ENCODE measurements at regions not wholly inside any gene's neighbourhood (a gene's known extent, or its start where the extent isn't known, plus 50 kb on each side); places are given as distances from the start of the nearest gene placed in this dataset.

DNA sequence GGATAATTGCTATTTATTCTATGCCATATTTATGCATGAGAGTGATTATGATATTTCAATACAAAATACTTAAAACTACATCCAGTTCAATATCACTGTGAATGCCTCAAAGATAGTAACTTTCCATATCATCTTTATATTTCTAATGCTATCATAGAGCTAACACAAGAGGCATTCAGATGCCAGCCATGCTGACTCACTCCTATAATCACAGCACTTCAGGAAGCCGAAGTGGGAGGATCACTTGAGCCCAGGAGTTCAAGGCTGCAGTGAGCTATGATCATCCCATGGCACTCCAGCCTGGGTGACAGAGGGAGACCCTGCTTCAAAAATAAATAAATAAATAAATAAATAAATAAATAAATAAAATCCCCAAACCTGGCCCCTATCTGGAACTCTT, 498.7 kb downstream of the EPHA3 start:
- CTCF ChIA-PET = no interaction called here
- POLR2A ChIA-PET = no interaction called here
- no peaks in the 10 kb centered on the region for H3K27me3 ChIP-seq (ENCODE audit: control insufficient read depth, insufficient read depth, low read length)
- H3K4me3 ChIP-seq (ENCODE audit: low read depth, low read length) = no peak overlapping the region
- no peak for TF ChIP-seq CTCF (IDR thresholded peaks at IDR 0.05; ENCODE audit: low read depth, low read length)
- no peaks in the 10 kb centered on the region for H3K9me3 ChIP-seq (ENCODE audit: control insufficient read depth, insufficient read depth, low read length)
- no peak for DNase-seq (ENCODE audit: low read depth, low spot score)
- H3K27ac ChIP-seq (ENCODE audit: low read depth, low read length) = no peak overlapping the region

- Histone ChIP-seq H3K27ac (ENCODE audit: low read depth, low read length) (no peak overlapping the region), H3K27me3 (ENCODE audit: control insufficient read depth, insufficient read depth, low read length) (no peaks in the 10 kb centered on the region), H3K9me3 (ENCODE audit: control insufficient read depth, insufficient read depth, low read length) (no peaks in the 10 kb centered on the region), H3K4me3 (ENCODE audit: low read depth, low read length) (no peak overlapping the region)
- ChIA-PET CTCF (no interaction called here), POLR2A (no interaction called here)
- DNase-seq (ENCODE audit: low read depth, low spot score) = no peak
- no peak for TF ChIP-seq CTCF (IDR thresholded peaks at IDR 0.05; ENCODE audit: low read depth, low read length)
Observed at GRCh38 chr3:89612027-89612426, 504.6 kb downstream of the EPHA3 start.

DNA sequence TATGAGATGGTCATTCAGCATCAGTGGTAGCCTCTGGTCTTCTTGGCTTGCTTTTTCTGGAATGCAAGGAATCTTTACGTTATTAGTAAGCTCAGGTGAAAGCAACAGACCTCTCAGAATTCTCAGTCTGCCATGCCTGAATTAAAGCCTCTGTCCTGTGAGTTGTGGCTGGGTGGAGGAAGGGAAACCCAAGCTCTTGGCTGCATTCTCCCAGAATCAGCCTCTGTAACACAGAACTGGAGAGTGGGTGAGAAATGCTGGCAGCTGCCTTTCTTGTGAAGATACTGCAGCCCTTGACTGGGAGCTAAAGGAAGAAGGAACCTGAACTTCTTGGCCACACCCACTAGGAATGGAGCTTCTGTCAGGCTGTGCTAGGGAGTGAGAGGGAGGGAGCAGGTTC, 505.8 kb downstream of the EPHA3 start:
- ChIA-PET CTCF (no interaction called here), POLR2A (no interaction called here)
- Histone ChIP-seq H3K27ac (ENCODE audit: low read depth, low read length) (no peak overlapping the region), H3K4me3 (ENCODE audit: low read depth, low read length) (no peak overlapping the region), H3K27me3 (ENCODE audit: control insufficient read depth, insufficient read depth, low read length) (no peaks in the 10 kb centered on the region), H3K9me3 (ENCODE audit: control insufficient read depth, insufficient read depth, low read length) (no peaks in the 10 kb centered on the region)
- no peak for DNase-seq (ENCODE audit: low read depth, low spot score)
- TF ChIP-seq CTCF (IDR thresholded peaks at IDR 0.05; ENCODE audit: low read depth, low read length) = no peak

DNA sequence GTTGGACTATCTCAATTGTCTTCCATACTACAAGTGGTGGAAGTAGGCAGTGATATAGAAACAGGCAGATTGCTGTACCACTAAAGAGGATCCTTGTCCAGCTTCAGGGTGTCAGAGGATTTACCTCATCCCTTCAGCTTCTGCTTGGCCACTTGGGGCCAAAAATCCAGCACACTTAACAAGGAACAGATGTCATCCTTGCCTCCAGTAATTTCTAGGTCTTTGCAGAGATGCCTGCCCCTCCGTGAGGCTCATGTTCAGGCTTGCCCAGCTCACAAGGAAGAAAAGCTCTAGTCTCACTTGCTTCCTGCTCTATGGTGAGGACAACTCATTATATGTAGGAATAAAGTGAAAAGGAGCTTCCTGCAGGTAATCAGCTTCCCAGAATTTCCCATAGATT, 510.3 kb downstream of the EPHA3 start:
- no peak for TF ChIP-seq CTCF (IDR thresholded peaks at IDR 0.05; ENCODE audit: low read depth, low read length)

GRCh38 chr3:89619263-89619662, 511.8 kb downstream of the EPHA3 start:
- H3K27ac ChIP-seq (ENCODE audit: low read depth, low read length) = no peak overlapping the region
- CTCF ChIA-PET = no interaction called here
- TF ChIP-seq CTCF (IDR thresholded peaks at IDR 0.05; ENCODE audit: low read depth, low read length) = no peak
- no peaks in the 10 kb centered on the region for H3K9me3 ChIP-seq (ENCODE audit: control insufficient read depth, insufficient read depth, low read length)
- POLR2A ChIA-PET = no interaction called here
- DNase-seq (ENCODE audit: low read depth, low spot score) = no peak
- H3K4me3 ChIP-seq (ENCODE audit: low read depth, low read length) = no peak overlapping the region
- no peaks in the 10 kb centered on the region for H3K27me3 ChIP-seq (ENCODE audit: control insufficient read depth, insufficient read depth, low read length)

More for the DNA sequence above, 510.3 kb downstream of the EPHA3 start:
- Histone ChIP-seq H3K9me3 (ENCODE audit: control insufficient read depth, insufficient read depth, low read length) (no peaks in the 10 kb centered on the region), H3K27ac (ENCODE audit: low read depth, low read length) (no peak overlapping the region), H3K4me3 (ENCODE audit: low read depth, low read length) (no peak overlapping the region), H3K27me3 (ENCODE audit: control insufficient read depth, insufficient read depth, low read length) (no peaks in the 10 kb centered on the region)
- CTCF ChIA-PET = no interaction called here
- POLR2A ChIA-PET = no interaction called here
- no peak for DNase-seq (ENCODE audit: low read depth, low spot score)
